Left renal cortex interstitium (tissue), 4 donors: ENCODE measurements at regions not wholly inside any gene's neighbourhood (a gene's known extent, or its start where the extent isn't known, plus 50 kb on each side); places are given as distances from the start of the nearest gene placed in this dataset.
"Not testable (repeated sequence)": the region's sequence is repeated elsewhere in the genome, so short reads cannot be mapped to it uniquely, and the experiment has no call there.

ENCODE experiments used
- DNase-seq, 4 donors: peaks; one replicate each; pipeline ENCODE4 v3.0.0-alpha.2; 2013; ENCODE audit warnings: low read depth in 4 of 4, low spot score in 2 of 4, missing footprints in 1 of 4

DNA sequence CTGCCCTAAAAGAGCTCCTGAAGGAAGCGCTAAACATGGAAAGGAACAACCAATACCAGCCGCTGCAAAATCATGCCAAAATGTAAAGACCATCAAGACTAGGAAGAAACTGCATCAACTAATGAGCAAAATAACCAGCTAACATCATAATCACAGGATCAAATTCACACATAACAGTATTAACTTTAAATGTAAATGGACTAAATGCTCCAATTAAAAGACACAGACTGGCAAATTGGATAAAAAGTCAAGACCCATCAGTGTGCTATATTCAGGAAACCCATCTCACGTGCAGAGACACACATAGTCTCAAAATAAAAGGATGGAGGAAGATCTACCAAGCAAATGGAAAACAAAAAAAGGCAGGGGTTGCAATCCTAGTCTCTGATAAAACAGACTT lies 88.8 kb upstream of the CAV2 start:
- DNase-seq: not testable (repeated sequence)

GRCh38 chr7:116417593-116418345 lies 81.8 kb upstream of the CAV2 start:
- no peak for DNase-seq

DNA sequence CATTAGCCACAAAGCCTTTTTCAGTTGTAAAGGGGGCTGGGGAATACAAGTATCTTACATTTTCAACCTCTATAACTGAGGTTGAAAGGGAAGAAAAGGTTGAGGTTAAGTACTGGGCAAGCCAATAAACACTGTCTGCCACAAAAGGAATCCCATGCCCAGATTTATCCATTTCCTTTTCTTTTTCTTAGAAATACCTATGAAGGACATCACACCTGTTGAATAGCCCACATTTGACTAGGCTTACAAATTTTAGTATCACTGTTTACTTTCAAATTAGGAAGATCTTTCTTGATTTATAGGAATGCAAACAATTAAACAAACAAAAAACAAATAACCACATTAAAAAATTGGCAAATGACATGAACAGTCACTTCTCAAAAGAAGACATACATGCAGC lies 81.0 kb upstream of the CAV2 start:
- no peak for DNase-seq

- no peak for DNase-seq
These were observed 79.5 kb upstream of the CAV2 start for GRCh38 chr7:116420003-116420402.

DNA sequence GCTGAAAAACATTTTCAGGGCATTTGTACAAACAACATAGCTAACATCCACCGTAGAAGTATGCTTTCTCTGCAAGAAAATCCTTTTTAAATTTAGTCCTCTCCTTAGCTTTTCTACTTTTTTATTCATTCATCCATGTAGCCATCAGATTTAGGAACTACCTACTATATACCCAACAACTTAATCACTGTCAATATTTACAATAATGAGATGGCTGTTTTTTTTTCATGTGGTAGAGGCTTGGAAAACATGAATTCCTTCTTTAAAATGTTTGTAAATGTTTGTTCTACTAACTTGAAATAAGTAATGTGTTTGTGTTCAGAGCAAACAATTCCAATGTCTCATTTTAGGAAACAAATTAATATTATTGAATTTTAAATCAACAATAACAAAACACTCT lies 78.2 kb upstream of the CAV2 start:
- no peak for DNase-seq

- DNase-seq: no peak
These were observed 76.9 kb upstream of the CAV2 start for GRCh38 chr7:116422683-116423082.

DNA sequence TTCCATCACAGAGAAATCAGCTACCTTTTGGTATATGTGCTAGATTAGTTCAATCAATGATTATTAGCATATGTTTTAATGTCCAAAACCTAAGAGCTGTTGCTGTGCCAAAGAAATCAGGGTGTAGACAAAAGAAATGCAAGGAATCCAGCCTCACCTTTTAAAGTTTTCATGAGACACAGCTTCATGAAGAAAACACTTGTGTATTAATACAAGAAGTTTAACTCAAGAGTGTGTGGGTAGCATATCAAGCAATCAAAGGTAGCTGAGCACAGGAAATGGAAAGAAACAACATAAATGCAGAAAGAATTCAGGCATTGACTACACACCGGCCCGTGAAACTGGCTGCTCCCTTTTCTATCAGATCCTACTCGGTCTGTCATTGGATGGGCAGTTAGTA lies 76.0 kb upstream of the CAV2 start:
- DNase-seq: no peak

- DNase-seq: no peak
These were observed 73.8 kb upstream of the CAV2 start for GRCh38 chr7:116425647-116426209.

GRCh38 chr7:116426428-116427156 lies 72.9 kb upstream of the CAV2 start:
- no peak for DNase-seq

DNA sequence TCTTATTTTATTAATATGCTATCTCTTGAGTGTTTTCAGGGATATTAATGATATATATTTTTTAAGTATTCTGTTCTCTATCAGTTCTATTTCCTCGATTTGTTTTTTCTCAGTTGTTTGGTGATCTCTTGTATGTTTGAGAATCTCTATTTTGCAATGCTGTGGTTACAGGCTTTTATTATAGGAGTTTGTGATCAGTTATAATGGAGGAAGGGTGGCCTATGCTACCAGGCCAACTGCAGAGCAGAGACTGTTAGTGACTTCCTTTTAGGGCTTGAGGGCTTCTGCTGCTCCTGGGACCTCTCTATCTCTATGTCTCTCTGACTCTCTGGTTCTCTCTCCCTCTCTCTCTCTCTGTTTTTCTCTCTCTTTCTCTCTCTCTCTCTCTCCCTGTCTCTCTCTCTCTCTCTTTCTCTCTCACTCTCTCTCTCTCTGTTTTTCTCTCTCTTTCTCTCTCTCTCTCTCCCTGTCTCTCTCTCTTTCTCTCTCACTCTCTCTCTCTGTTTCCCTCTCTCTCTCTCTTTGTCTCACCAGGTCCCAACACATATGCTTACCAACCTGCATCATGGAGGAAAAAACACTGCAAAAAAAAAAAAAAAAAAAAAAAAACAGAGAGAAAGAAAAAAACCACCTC lies 69.4 kb upstream of the CAV2 start:
- no peak for DNase-seq

DNA sequence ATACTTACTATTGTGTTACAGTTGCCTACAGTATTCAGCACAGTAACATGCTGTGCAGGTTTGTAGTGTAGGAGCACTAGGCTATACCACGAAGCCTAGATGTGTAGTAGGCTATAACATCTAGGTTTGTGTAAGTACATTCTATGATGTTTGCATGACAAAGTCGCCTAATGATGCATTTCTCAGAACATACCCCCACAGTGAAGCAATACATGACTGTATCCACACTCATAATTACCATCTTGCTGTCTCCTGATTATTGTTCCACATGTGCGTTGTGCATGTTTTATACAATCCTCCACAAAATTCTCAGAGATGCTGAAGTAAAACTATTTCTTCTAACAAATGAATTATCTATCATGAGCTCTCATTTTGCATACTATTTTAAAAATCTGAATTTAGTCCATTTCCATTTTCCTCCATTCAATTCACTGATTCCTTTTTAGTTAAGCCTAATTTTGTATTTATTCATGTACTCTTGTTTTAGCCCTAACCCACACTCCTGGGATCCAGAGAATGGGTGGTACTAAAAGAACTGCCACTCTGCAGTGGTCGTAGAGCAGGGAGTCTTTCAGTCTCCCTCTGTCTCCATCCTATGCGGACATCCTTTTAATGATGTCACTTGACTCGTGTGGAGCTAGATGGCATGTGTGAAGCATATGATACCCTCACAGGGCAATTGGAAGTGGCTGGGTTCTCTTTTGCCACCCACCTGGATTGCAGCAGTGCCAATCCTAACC lies 67.6 kb upstream of the CAV2 start:
- no peak for DNase-seq

- no peak for DNase-seq
These were observed 67.0 kb upstream of the CAV2 start for GRCh38 chr7:116432527-116432916.

DNA sequence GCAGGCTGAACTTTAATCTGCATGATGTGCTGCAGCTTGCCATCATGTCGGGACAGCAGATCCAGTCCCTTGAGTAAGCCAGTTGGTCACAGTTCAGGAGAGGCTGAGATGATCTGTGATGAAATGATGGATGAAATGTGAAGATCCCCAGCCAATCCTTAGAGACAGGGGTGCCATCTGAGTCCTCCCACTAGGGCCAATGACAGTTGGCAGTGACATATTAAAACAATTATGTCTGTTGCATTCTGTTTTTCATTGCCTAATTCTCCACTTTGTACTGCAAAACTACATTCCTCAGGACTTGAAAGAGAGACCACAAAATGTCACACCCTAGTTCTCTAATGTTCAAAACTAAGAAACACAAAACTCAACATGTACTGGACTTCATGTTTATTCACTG lies 66.3 kb upstream of the CAV2 start:
- DNase-seq: no peak

DNA sequence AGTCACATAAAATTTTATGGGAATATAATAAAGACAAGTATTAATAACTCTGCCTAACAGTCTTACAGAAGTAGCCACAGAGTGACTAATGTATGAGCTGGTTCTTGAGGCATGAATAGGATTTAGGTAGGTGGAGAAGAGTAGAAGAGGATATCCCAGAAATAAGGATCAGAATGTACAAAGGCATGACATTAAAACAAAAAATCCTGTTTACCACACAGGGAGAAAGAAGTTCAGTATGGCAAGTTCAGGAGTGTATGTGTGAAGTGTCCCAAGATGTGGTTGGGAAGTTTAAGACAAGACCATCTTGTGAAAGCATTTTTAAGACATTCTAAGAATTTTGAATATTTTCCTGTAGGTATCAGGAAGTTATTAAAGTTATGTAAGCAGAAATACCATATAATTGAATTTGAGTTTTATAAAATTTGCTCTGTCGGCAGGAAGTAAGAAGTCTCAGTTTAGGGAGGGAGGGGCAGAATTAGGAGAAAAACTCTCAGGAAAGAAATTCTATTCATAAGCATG lies 64.7 kb upstream of the CAV2 start:
- DNase-seq: no peak

DNA sequence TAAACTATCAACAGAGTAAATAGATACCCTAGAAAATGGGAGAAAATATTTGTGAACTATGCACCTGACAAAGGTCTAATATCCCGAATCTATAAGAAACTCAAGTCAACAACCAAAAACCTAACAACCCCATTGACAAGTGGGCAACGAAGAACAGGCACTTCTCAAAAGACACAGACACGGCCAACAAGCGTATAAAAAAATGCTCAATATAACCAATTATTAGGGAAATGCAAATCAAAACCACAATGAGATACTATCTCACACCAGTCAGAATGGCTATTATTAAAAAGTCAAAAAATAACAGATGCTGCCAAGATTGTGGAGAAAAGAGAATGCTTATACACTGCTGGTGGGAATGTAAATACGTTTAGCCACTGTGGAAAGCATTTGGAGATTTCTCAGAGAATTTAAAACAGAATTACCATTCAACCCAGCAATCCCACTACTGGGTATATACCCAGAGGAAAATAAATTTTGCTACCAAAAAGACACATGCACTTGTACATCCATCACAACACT lies 63.2 kb upstream of the CAV2 start:
- DNase-seq: no peak

DNA sequence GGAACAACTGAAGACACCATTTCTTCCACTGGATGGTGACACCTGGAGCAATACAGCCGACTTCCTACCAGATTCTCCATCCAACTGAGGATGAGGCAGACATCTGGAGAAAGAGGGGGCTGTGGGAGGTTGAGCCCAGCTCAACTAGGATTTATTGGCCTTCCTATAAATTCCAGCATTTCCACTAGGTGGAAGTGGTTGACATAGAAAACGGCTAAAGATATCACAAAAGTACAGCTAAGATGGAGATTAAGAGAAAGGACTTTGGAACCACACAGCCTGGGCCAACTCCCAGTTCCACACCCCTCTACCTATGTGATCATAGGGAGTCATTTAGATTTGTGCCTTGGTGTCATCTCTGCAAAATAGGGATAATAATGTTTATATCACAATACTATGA lies 61.3 kb upstream of the CAV2 start:
- no peak for DNase-seq

DNA sequence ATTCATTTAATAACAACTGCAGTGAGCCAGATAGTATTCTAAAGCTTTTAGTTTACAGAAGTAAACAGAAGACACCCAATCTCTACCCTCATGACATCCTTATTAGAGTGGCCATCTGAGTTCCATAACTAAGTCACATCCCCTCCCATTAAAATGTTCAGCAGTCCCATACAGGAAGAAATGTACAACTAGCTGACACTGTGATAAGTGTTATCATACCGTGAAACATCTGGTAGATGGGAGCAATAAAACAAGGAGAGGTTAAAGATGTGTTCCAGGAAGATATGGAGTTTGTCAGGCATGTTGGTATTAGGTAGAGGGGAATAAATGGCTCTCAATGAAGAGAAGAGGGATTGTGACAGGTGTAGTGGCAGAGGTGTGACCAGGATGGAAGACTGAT lies 60.5 kb upstream of the CAV2 start:
- DNase-seq: no peak

DNA sequence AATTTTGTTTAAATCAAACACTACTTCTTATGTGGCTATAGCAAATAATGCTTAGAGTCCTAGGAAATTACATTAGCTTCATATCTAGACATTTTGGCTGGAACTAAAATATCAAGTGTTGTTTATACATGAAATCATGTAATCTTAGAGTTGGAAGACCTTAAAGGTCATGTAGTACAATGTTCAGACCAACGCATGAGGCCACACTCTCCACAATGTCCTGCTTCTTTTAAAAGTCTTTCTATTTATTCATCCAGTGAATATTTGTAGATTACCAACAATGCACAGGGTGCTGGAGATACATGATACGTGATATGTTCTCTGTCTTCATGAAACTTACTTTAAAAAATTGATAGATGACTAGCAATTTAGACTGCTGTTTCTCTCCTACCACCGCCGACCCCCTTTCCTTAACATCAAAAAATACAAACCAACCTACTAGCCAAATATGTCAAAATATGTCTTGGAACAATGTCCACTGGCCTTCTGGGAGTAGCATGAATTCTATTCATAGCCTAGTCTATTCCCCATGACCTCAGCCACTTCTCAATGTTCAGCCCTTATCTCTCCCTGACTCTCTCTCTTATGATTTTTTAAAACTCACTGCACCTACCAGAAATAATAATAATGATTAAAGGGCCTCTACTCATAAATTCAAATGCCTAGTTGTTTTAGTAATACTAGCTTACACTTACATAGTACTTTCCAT lies 59.5 kb upstream of the CAV2 start:
- DNase-seq: no peak

DNA sequence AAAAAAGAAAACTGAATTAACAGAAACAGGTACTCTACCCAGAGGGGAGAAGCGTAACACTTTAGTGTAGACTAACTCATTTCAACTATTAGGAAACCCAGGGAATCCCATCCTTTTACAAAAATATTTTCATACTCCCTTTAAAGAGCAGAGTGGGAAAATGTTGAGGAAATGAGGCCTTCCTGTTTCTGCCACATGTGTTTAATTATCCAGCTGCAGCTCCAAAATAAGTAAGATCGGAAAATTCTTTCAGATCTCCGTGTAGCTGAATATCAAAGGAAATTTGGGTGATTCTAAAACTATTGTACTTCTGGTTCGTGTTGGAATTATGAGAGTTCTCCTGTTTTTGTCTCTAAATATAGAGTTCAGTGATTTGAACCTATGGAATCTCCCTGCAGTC lies 58.0 kb upstream of the CAV2 start:
- DNase-seq: no peak

GRCh38 chr7:116443101-116443523 lies 56.4 kb upstream of the CAV2 start:
- no peak for DNase-seq
